ENCODE measurements at regions not wholly inside any gene's neighbourhood (a gene's known extent, or its start where the extent isn't known, plus 50 kb on each side); places are given as distances from the start of the nearest gene placed in this dataset.

DNA sequence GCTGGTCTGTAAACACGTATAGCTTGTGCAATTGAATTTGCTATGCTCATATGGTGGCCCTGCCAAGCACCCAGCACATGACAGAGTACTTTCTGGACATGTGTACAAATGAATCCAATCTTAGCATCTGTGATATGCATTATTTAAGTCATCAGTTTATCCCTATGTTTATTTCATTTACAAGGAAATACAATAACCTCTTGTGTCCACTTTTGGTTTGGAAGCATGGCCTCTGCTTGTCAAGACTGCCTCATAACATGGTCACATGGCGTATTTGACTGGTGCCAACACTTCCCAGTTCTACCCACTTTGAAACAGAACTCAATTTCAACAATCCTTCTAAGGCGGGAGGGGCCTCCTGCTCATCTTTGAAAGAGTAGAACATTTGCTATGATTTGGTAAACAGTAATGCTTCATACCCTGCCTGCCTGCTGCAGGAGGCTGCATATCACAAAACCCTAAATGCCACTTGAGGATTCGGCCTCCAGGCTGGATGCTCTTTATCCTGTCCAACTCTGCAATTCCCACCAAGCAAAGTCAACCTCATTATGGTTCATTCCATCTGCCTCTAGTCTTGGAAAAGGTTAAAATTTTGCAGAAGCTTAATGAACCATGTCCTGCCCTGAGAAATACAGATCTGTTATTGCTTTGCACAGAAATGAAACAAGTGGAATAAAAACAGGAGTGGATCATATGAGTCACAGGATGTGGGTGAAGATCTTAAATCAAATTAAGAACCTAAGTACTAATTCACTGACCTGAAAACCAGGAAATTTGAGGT lies 151.3 kb downstream of the CYSLTR2 start:
- TF ChIP-seq, protein P1, sequence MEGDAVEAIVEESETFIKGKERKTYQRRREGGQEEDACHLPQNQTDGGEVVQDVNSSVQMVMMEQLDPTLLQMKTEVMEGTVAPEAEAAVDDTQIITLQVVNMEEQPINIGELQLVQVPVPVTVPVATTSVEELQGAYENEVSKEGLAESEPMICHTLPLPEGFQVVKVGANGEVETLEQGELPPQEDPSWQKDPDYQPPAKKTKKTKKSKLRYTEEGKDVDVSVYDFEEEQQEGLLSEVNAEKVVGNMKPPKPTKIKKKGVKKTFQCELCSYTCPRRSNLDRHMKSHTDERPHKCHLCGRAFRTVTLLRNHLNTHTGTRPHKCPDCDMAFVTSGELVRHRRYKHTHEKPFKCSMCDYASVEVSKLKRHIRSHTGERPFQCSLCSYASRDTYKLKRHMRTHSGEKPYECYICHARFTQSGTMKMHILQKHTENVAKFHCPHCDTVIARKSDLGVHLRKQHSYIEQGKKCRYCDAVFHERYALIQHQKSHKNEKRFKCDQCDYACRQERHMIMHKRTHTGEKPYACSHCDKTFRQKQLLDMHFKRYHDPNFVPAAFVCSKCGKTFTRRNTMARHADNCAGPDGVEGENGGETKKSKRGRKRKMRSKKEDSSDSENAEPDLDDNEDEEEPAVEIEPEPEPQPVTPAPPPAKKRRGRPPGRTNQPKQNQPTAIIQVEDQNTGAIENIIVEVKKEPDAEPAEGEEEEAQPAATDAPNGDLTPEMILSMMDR (IDR thresholded peaks at IDR 0.05) = no peak
- no peak for TF ChIP-seq POLR2A (IDR thresholded peaks at IDR 0.05)
